SK-N-SH (cell line): ENCODE measurements at regions not wholly inside any gene's neighbourhood (a gene's known extent, or its start where the extent isn't known, plus 50 kb on each side); places are given as distances from the start of the nearest gene placed in this dataset.

Experiments
- FOXM1 ChIP-seq: IDR thresholded peaks from 2 replicates; pipeline ENCODE4 v1.4.0; 2012; ENCODE audit warnings: low read depth, mild to moderate bottlenecking
- JUND ChIP-seq: IDR thresholded peaks from 2 replicates; pipeline ENCODE4 v1.4.0; 2012
- POLR2AphosphoS5 ChIP-seq: IDR thresholded peaks from 2 replicates; pipeline ENCODE4 v1.6.1; 2012; ENCODE audit warnings: low read depth, low read length
- RAD21 ChIP-seq: IDR thresholded peaks from 2 replicates; pipeline ENCODE4 v1.6.1; 2012; ENCODE audit warnings: mild to moderate bottlenecking, low read length
- RCOR1 ChIP-seq: fragments of 150-350 bp; IDR thresholded peaks from 2 replicates; pipeline ENCODE4 v1.6.1; 2017; ENCODE audit warnings: antibody characterized with exemption, low read length
- RFX5 ChIP-seq: IDR thresholded peaks from 2 replicates; pipeline ENCODE4 v1.6.1; 2012; ENCODE audit warnings: mild to moderate bottlenecking, improper control_type of control experiment, low read length
- SIN3A ChIP-seq: IDR thresholded peaks from 2 replicates; pipeline ENCODE4 v1.6.1; 2012; ENCODE audit warnings: low read depth, mild to moderate bottlenecking, low read length, moderate library complexity, borderline replicate concordance
- SMC3 ChIP-seq: IDR thresholded peaks from 2 replicates; pipeline ENCODE4 v1.6.1; 2012; ENCODE audit warnings: low read depth, low read length, improper control_type of control experiment
- TAF1 ChIP-seq: IDR thresholded peaks from 2 replicates; pipeline ENCODE4 v1.6.1; 2012; ENCODE audit warnings: low read depth, mild to moderate bottlenecking, low read length, moderate library complexity, borderline replicate concordance
- TEAD4 ChIP-seq: IDR thresholded peaks from 2 replicates; pipeline ENCODE4 v1.4.0; 2012; ENCODE audit warnings: mild to moderate bottlenecking, borderline replicate concordance; ENCODE audit not compliant: insufficient read depth
- TF ChIP-seq, protein P1 (sequence below): fragments of 200-600 bp; sonication (generic); IDR thresholded peaks from 2 replicates; pipeline ENCODE4 v1.6.1; 2017; ENCODE audit warnings: antibody characterized with exemption, mild to moderate bottlenecking, moderate library complexity
- TF ChIP-seq, protein P2 (sequence below): IDR thresholded peaks from 2 replicates; pipeline ENCODE4 v1.4.0; 2012; ENCODE audit warnings: low read depth

DNA sequence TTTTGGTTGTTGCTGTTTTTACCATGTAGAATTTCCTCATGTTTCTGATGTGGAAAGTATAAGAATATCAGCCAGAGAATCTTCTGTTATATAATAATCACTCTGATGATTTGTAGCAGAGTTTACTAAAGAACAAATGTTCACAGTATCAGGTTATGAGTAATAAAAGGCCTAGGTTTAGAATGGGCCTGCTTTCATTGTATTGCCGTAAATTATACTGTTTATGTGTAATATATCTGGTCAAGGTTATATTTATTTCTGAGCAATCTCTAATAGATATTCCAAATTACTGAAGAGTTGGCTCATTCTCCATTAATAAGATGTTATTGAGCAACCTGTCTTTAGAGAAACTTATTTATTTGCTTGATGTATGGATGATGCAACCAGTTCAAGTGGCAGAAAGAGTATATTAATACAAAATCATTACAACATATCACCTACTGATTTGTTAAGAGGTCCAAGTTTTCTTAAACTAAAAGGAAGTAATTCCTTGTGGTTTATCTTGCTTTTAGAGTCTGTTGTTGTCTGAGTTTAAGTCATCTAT lies 649.4 kb upstream of the CXADR start:
- TF ChIP-seq FOXM1 (no peak), TAF1 (no peak), POLR2AphosphoS5 (no peak), TEAD4 (no peak), SIN3A (no peak), RCOR1 (no peak), RAD21 (no peak), RFX5 (no peak), SMC3 (no peak), JUND (no peak)
- TF ChIP-seq, protein P1, sequence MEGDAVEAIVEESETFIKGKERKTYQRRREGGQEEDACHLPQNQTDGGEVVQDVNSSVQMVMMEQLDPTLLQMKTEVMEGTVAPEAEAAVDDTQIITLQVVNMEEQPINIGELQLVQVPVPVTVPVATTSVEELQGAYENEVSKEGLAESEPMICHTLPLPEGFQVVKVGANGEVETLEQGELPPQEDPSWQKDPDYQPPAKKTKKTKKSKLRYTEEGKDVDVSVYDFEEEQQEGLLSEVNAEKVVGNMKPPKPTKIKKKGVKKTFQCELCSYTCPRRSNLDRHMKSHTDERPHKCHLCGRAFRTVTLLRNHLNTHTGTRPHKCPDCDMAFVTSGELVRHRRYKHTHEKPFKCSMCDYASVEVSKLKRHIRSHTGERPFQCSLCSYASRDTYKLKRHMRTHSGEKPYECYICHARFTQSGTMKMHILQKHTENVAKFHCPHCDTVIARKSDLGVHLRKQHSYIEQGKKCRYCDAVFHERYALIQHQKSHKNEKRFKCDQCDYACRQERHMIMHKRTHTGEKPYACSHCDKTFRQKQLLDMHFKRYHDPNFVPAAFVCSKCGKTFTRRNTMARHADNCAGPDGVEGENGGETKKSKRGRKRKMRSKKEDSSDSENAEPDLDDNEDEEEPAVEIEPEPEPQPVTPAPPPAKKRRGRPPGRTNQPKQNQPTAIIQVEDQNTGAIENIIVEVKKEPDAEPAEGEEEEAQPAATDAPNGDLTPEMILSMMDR, result no peak
- TF ChIP-seq, protein P2, sequence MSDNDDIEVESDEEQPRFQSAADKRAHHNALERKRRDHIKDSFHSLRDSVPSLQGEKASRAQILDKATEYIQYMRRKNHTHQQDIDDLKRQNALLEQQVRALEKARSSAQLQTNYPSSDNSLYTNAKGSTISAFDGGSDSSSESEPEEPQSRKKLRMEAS, result no peak
